VCaP (cell line): ENCODE measurements at regions not wholly inside any gene's neighbourhood (a gene's known extent, or its start where the extent isn't known, plus 50 kb on each side); places are given as distances from the start of the nearest gene placed in this dataset.

ENCODE experiments used
- H3K27ac ChIP-seq: fragments of 450-650 bp; 2 replicates; pipeline ENCODE4 v1.5.1; 2017
- TF ChIP-seq, protein P1 (sequence below): fragments of 450-650 bp; conservative IDR thresholded peaks from 2 replicates; pipeline ENCODE4 v1.5.1; 2017; ENCODE audit warnings: mild to moderate bottlenecking, moderate library complexity

- TF ChIP-seq, protein P1, sequence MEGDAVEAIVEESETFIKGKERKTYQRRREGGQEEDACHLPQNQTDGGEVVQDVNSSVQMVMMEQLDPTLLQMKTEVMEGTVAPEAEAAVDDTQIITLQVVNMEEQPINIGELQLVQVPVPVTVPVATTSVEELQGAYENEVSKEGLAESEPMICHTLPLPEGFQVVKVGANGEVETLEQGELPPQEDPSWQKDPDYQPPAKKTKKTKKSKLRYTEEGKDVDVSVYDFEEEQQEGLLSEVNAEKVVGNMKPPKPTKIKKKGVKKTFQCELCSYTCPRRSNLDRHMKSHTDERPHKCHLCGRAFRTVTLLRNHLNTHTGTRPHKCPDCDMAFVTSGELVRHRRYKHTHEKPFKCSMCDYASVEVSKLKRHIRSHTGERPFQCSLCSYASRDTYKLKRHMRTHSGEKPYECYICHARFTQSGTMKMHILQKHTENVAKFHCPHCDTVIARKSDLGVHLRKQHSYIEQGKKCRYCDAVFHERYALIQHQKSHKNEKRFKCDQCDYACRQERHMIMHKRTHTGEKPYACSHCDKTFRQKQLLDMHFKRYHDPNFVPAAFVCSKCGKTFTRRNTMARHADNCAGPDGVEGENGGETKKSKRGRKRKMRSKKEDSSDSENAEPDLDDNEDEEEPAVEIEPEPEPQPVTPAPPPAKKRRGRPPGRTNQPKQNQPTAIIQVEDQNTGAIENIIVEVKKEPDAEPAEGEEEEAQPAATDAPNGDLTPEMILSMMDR: no peak
- no peak overlapping the region for H3K27ac ChIP-seq
These were observed 107.7 kb upstream of the ADRA2C start for GRCh38 chr4:3658530-3658913.

DNA sequence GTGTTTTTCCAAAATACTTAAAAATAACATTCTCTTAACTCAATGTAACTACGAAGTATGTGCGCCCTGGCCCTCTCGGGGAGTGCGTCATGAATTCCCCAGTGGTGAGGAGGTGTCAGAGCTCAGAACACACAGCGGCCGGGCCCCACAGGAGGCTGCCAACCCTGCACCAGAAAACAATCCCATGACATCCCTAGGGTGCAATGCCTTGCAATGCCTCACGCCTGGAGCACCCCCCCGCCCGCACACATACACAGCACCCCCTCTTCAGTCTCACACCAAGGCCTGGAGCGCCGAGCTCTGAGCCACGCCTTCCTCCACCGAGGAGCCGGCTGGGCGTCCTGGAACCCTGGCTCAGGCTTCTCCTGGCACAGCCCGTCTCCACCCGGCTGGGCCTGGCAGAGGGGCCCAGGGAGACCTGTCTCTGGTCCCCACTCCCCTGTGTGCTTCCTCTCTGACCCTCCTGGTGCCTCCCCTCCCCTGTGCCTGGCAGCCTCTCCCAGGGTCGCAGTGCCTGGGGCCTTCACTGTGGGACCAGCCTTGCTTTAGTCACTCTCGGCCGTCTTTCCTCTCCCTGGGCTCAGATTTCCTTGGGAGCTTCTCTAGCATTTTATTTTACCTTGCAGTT, 108.2 kb upstream of the ADRA2C start:
- TF ChIP-seq, protein P1: no peak
- no peak overlapping the region for H3K27ac ChIP-seq

DNA sequence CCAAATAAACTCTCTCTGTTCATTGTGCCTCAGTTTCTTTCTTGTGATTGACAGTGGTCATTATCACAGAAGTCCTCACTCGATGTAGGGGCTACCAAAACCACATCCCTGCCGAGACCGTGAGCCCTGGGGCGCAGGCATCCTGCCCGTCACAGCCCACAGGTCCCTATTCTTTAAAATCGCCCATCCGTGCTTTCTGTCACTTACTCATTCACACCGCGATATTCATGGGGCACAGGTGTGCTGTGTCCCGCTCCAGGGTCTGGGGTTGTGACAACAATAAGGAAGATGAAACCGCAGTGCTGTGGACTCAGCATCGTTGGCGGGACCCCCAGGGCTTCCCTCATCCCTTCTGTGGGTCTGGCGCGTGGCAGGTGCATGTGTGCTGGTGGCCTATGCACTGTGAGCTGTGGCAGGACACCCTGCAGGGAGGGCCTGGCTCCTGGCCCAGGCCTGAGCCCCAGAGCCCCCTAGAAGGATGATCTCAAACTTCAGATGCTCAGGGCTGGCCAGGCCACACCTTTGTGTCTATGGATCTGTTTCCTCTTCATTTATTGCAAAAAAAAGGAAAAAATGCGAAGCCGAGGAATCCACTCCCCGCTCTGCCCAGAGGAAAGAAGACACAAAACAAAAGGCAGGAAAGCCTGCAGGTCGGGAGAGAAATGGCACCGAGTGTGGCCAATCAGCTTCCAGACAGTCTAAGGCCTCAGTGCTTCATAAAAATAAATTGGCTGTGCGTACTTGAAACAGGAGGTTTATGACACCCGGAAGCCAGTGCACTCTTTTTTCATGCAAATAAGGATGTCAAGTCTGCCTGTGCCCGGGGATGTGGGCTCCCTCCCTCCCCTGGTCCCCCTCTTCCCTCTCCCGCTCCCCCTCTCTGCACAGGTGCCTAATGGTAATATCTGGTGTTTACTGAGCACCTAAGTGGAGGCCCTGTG, 109.5 kb upstream of the ADRA2C start:
- TF ChIP-seq, protein P1: no peak
- H3K27ac ChIP-seq: no peak overlapping the region

GRCh38 chr4:3655963-3656362, 110.2 kb upstream of the ADRA2C start:
- no peak overlapping the region for H3K27ac ChIP-seq
- TF ChIP-seq, protein P1: no peak

DNA sequence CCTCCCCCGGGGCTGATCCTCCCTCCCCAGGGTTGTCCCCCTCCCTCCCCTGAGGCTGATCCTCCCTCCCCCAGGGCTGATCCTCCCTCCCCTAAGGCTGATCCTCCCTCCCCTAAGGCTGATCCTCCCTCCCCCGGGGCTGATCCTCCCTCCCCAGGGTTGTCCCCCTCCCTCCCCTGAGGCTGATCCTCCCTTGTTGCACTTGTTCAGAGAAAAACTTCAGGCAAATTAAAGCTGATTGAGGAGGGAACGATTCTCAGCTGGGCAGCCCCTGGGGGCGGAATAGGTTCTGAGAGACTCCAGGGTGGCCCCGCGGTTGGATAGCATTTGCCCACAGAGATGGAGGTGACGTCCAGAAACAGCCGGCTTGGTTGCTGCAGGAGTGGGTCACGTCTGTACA, 110.7 kb upstream of the ADRA2C start:
- H3K27ac ChIP-seq: no peak overlapping the region
- TF ChIP-seq, protein P1: no peak

GRCh38 chr4:3654036-3654807, 112.0 kb upstream of the ADRA2C start:
- no peak overlapping the region for H3K27ac ChIP-seq
- TF ChIP-seq, protein P1: no peak

DNA sequence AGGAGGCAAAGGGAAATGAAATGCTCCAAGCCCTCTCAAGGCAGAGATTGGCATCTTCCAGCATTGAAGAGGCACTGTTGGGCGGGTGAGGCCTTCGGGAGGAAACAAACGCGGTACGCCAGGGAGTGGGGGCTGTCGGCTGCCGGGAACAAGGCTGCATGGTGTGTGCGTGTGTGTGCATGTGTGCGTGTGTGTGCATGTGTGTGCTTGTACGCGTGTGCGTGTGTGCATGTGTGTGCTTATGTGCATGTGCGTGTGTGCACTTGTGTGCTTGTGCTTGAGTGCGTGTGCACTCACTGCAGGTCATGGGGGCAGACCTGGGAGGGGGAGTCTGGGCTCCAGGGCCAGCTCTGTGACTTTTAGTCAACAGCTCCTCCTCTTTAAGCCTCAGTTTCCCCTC, 113.6 kb upstream of the ADRA2C start:
- TF ChIP-seq, protein P1: no peak
- no peak overlapping the region for H3K27ac ChIP-seq
